ENCODE measurements at regions not wholly inside any gene's neighbourhood (a gene's known extent, or its start where the extent isn't known, plus 50 kb on each side); places are given as distances from the start of the nearest gene placed in this dataset.

- TF ChIP-seq, protein P1, sequence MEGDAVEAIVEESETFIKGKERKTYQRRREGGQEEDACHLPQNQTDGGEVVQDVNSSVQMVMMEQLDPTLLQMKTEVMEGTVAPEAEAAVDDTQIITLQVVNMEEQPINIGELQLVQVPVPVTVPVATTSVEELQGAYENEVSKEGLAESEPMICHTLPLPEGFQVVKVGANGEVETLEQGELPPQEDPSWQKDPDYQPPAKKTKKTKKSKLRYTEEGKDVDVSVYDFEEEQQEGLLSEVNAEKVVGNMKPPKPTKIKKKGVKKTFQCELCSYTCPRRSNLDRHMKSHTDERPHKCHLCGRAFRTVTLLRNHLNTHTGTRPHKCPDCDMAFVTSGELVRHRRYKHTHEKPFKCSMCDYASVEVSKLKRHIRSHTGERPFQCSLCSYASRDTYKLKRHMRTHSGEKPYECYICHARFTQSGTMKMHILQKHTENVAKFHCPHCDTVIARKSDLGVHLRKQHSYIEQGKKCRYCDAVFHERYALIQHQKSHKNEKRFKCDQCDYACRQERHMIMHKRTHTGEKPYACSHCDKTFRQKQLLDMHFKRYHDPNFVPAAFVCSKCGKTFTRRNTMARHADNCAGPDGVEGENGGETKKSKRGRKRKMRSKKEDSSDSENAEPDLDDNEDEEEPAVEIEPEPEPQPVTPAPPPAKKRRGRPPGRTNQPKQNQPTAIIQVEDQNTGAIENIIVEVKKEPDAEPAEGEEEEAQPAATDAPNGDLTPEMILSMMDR (IDR thresholded peaks at IDR 0.05) = no peak
- H3K27me3 ChIP-seq = no peaks in the 10 kb centered on the region
- H3K4me3 ChIP-seq = no peak overlapping the region
- no peaks in the 10 kb centered on the region for H3K4me1 ChIP-seq
- DNase-seq (ENCODE audit: low spot score in 2 of 2) = peak in 1 of 2 donors; percentile 44
- no peak overlapping the region for H3K27ac ChIP-seq
- intact Hi-C loops (cut with DNase I) = no loop called here
- no peaks in the 10 kb centered on the region for H3K9me3 ChIP-seq
- no peaks in the 10 kb centered on the region for H3K36me3 ChIP-seq
Measured at GRCh38 chr1:59029411-59030167, 245.7 kb upstream of the JUN start.

GRCh38 chr1:59032228-59032627 is 248.4 kb upstream of the JUN start:
- Histone ChIP-seq H3K4me1 (no peaks in the 10 kb centered on the region), H3K36me3 (no peaks in the 10 kb centered on the region), H3K4me3 (no peak overlapping the region), H3K27me3 (no peaks in the 10 kb centered on the region), H3K9me3 (no peaks in the 10 kb centered on the region), H3K27ac (no peak overlapping the region)
- DNase-seq (ENCODE audit: low spot score in 2 of 2) = peak in 1 of 2 donors; percentile 7
- TF ChIP-seq, protein P1 (IDR thresholded peaks at IDR 0.05) = no peak
- intact Hi-C loops (cut with DNase I) = no loop called here

GRCh38 chr1:59033761-59034160 is 249.9 kb upstream of the JUN start:
- Histone ChIP-seq H3K36me3 (no peaks in the 10 kb centered on the region), H3K4me3 (no peak overlapping the region), H3K27me3 (no peaks in the 10 kb centered on the region), H3K9me3 (no peaks in the 10 kb centered on the region), H3K27ac (no peak overlapping the region), H3K4me1 (no peaks in the 10 kb centered on the region)
- TF ChIP-seq, protein P1 (IDR thresholded peaks at IDR 0.05) = no peak
- peak in 1 of 2 donors; percentile 9 for DNase-seq (ENCODE audit: low spot score in 2 of 2)
- intact Hi-C loops (cut with DNase I) = no loop called here

DNA sequence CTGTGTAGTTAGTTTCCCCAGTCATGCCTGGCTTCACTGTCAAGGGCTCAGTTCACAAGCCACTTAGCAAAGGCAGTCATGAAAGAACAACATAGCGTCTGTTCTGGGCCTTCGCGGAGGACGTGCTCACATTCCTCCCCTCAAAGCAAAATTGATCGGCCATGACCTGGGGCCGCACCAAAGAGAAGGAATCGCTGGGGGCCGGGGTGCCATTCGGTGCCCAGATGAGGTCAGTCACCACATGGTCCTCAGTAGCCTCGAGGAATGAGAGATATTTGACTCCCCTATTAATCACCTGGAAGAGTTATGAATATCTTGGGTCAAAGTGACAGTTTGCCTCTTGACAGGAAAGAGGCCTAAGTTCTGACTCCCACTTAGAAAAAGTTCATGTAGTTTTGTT is 251.1 kb upstream of the JUN start:
- intact Hi-C loops (cut with DNase I) = no loop called here
- TF ChIP-seq, protein P1 (IDR thresholded peaks at IDR 0.05) = no peak
- no peaks in the 10 kb centered on the region for H3K27me3 ChIP-seq
- H3K27ac ChIP-seq = no peak overlapping the region
- no peaks in the 10 kb centered on the region for H3K36me3 ChIP-seq
- no peak overlapping the region for H3K4me3 ChIP-seq
- no peaks in the 10 kb centered on the region for H3K9me3 ChIP-seq
- H3K4me1 ChIP-seq = no peaks in the 10 kb centered on the region
- peak in 1 of 2 donors; percentile 41 for DNase-seq (ENCODE audit: low spot score in 2 of 2)

- TF ChIP-seq, protein P1 (IDR thresholded peaks at IDR 0.05) = no peak
- no peak overlapping the region for H3K27ac ChIP-seq
- no peaks in the 10 kb centered on the region for H3K36me3 ChIP-seq
- DNase-seq (ENCODE audit: low spot score in 2 of 2) = no peak
- H3K27me3 ChIP-seq = no peaks in the 10 kb centered on the region
- H3K9me3 ChIP-seq = no peaks in the 10 kb centered on the region
- intact Hi-C loops (cut with DNase I) = no loop called here
- no peaks in the 10 kb centered on the region for H3K4me1 ChIP-seq
- no peak overlapping the region for H3K4me3 ChIP-seq
Measured at GRCh38 chr1:59039551-59039950, 255.7 kb upstream of the JUN start.

All from ascending aorta (tissue), 2 donors.